ENCODE measurements at regions not wholly inside any gene's neighbourhood (a gene's known extent, or its start where the extent isn't known, plus 50 kb on each side); places are given as distances from the start of the nearest gene placed in this dataset.

DNA sequence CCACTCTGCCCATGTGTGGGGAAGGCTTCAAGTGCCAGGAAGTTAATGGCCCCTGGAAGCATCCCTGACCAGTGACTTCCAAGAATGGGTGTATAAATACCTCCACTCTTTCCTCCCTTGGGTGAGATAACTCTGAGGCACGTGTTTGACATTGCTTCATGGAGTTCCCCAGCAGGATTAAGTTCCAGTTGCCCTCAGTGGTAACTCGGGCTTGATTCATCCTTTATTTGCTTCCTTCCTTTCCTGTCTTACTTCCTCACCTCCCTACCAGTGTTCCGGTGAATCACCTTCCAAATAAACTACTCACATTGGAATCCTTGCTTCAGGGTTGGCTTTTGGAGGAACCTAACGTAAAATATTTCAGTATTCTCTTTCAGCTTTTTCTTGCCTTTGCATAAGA, 84.6 kb upstream of the JAG1 start:
- Histone ChIP-seq H3K9me3 (ENCODE audit: control insufficient read depth in 1 of 2, insufficient read depth in 1 of 2, low read length in 2 of 2) (no peaks in the 10 kb centered on the region), H3K4me1 (ENCODE audit: insufficient read depth, low read length) (no peaks in the 10 kb centered on the region), H3K4me3 (ENCODE audit: low read length) (no peak overlapping the region), H3K36me3 (ENCODE audit: insufficient read depth, low read length) (no peaks in the 10 kb centered on the region), H3K27me3 (ENCODE audit: control insufficient read depth in 1 of 2, insufficient read depth in 2 of 2, low read length in 2 of 2) (peaks cover 0 to 2% of the 10 kb centered on the region in 2 experiments), H3K27ac (ENCODE audit: low read depth in 1 of 2, low read length in 2 of 2) (no peak overlapping the region)
- Mint-ChIP-seq H3K9me3 (peaks cover under 1% of the 10 kb centered on the region), H3K27ac (no peak overlapping the region), H3K36me3 (ENCODE audit: low read depth) (no peaks in the 10 kb centered on the region), H3K4me3 (no peak overlapping the region), H3K4me1 (ENCODE audit: low read depth) (no peaks in the 10 kb centered on the region), H3K27me3 (peaks cover 14% of the 10 kb centered on the region)
- CTCF ChIA-PET, result no interaction called here
- TF ChIP-seq, protein P1, sequence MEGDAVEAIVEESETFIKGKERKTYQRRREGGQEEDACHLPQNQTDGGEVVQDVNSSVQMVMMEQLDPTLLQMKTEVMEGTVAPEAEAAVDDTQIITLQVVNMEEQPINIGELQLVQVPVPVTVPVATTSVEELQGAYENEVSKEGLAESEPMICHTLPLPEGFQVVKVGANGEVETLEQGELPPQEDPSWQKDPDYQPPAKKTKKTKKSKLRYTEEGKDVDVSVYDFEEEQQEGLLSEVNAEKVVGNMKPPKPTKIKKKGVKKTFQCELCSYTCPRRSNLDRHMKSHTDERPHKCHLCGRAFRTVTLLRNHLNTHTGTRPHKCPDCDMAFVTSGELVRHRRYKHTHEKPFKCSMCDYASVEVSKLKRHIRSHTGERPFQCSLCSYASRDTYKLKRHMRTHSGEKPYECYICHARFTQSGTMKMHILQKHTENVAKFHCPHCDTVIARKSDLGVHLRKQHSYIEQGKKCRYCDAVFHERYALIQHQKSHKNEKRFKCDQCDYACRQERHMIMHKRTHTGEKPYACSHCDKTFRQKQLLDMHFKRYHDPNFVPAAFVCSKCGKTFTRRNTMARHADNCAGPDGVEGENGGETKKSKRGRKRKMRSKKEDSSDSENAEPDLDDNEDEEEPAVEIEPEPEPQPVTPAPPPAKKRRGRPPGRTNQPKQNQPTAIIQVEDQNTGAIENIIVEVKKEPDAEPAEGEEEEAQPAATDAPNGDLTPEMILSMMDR (IDR thresholded peaks at IDR 0.05), result no peak
- intact Hi-C loops (cut with DNase I, micrococcal nuclease), result no loop called here
- DNase-seq (no peak), ATAC-seq (ENCODE audit: poor library complexity) (no peak)
- POLR2A ChIA-PET, result no interaction called here

DNA sequence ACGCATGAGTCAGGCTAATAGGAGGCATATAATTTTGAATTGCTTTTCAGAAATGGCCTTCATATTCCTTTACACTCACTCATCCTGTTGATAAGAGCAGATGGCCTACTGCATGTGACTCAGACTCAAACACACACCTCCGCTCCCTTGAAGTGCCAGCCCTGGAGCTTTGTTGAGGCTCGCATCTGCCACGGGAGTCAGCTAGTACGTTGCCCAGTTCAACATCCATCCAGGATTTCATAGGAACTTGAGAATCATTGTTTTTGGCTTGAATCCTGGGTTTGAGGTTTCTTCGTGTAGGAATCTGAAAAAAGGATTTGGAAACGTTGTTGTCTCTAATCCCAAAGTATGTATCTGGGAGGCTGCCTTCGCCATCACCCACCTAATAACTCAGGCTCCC, 87.4 kb upstream of the JAG1 start:
- no peaks in the 10 kb centered on the region for H3K36me3 Mint-ChIP-seq (ENCODE audit: low read depth)
- no peaks in the 10 kb centered on the region for H3K4me1 Mint-ChIP-seq (ENCODE audit: low read depth)
- Histone ChIP-seq H3K27ac (ENCODE audit: low read depth in 1 of 2, low read length in 2 of 2) (no peak overlapping the region), H3K9me3 (ENCODE audit: control insufficient read depth in 1 of 2, insufficient read depth in 1 of 2, low read length in 2 of 2) (no peaks in the 10 kb centered on the region), H3K4me3 (ENCODE audit: low read length) (no peak overlapping the region), H3K4me1 (ENCODE audit: insufficient read depth, low read length) (no peaks in the 10 kb centered on the region), H3K36me3 (ENCODE audit: insufficient read depth, low read length) (no peaks in the 10 kb centered on the region), H3K27me3 (ENCODE audit: control insufficient read depth in 1 of 2, insufficient read depth in 2 of 2, low read length in 2 of 2) (peaks cover 0 to 2% of the 10 kb centered on the region in 2 experiments)
- DNase-seq (no peak), ATAC-seq (ENCODE audit: poor library complexity) (no peak)
- CTCF ChIA-PET, result no interaction called here
- peaks cover 7% of the 10 kb centered on the region for H3K27me3 Mint-ChIP-seq
- H3K9me3 Mint-ChIP-seq, result no peaks in the 10 kb centered on the region
- intact Hi-C loops (cut with DNase I, micrococcal nuclease), result no loop called here
- TF ChIP-seq, protein P1 (IDR thresholded peaks at IDR 0.05), result no peak
- no peak overlapping the region for H3K27ac Mint-ChIP-seq
- POLR2A ChIA-PET, result no interaction called here
- H3K4me3 Mint-ChIP-seq, result no peak overlapping the region

DNA sequence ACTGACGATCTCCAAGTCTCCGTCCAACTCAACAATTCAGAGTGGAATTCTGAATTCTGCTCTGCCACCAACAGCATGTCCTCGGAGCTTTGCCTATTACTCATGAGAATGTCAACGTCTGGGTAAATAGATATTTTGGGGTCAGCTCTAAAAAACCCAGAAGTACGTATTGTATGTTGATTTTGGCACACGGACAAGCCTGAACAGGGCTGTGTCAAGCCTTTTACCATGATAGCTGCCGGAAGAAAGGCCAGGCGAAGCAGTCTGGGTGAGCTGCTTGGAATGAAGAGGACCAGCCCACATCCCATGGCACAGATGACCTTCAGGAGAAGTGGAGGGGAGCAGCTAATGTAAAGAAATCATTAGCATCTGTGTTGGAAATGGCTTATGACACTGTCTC, 88.0 kb upstream of the JAG1 start:
- TF ChIP-seq, protein P1 (IDR thresholded peaks at IDR 0.05), result no peak
- H3K4me3 ChIP-seq (ENCODE audit: low read length), result no peak overlapping the region
- intact Hi-C loops (cut with DNase I, micrococcal nuclease), result no loop called here
- ChIA-PET POLR2A (no interaction called here), CTCF (no interaction called here)
- no peaks in the 10 kb centered on the region for H3K4me1 Mint-ChIP-seq (ENCODE audit: low read depth)
- H3K27ac ChIP-seq (ENCODE audit: low read depth in 1 of 2, low read length in 2 of 2), result no peak overlapping the region
- H3K9me3 ChIP-seq (ENCODE audit: control insufficient read depth in 1 of 2, insufficient read depth in 1 of 2, low read length in 2 of 2), result no peaks in the 10 kb centered on the region
- H3K27me3 ChIP-seq (ENCODE audit: control insufficient read depth in 1 of 2, insufficient read depth in 2 of 2, low read length in 2 of 2), result peaks cover 0 to 1% of the 10 kb centered on the region in 2 experiments
- ATAC-seq (ENCODE audit: poor library complexity) (no peak), DNase-seq (no peak)
- H3K4me1 ChIP-seq (ENCODE audit: insufficient read depth, low read length), result no peaks in the 10 kb centered on the region
- H3K4me3 Mint-ChIP-seq, result no peak overlapping the region
- H3K9me3 Mint-ChIP-seq, result no peaks in the 10 kb centered on the region
- no peaks in the 10 kb centered on the region for H3K36me3 Mint-ChIP-seq (ENCODE audit: low read depth)
- H3K36me3 ChIP-seq (ENCODE audit: insufficient read depth, low read length), result no peaks in the 10 kb centered on the region
- H3K27me3 Mint-ChIP-seq, result peaks cover 5% of the 10 kb centered on the region
- no peak overlapping the region for H3K27ac Mint-ChIP-seq

Data from CD4-positive, alpha-beta T cell (primary cell).